Thoracic aorta (tissue), 2 donors: ENCODE measurements at regions not wholly inside any gene's neighbourhood (a gene's known extent, or its start where the extent isn't known, plus 50 kb on each side); places are given as distances from the start of the nearest gene placed in this dataset.

Experiments
- ATAC-seq: fragments of 150-250 bp; one replicate; pipeline ENCODE4 v1.8.0; 2017; ENCODE audit warnings: low read depth; ENCODE audit not compliant: insufficient number of reproducible peaks, low FRiP score
- DNase-seq: peaks from one replicate; pipeline ENCODE4 v3.0.0-alpha.2; 2020; ENCODE audit warnings: low spot score
- H3K27ac ChIP-seq, 2 donors: fragments of 200-600 bp; sonication (generic); 1 replicate in 1 of 2; 2 replicates in 1 of 2; pipeline ENCODE4 v1.5.1; 2016; ENCODE audit warnings: mild to moderate bottlenecking in 2 of 2, moderate library complexity in 2 of 2
- H3K27me3 ChIP-seq: fragments of 200-600 bp; sonication (generic); replicated peaks from 2 replicates; pipeline ENCODE4 v1.6.0; 2016; ENCODE audit warnings: mild to moderate bottlenecking; ENCODE audit not compliant: insufficient read depth
- H3K36me3 ChIP-seq: fragments of 200-600 bp; sonication (generic); one replicate; pipeline ENCODE4 v1.5.1; 2016
- H3K4me1 ChIP-seq, 2 donors: fragments of 200-600 bp; sonication (generic); 1 replicate in 1 of 2; 2 replicates in 1 of 2; pipeline versions ENCODE4 v1.5.1 to v1.6.0; 2016; ENCODE audit warnings: low read depth in 2 of 2, mild to moderate bottlenecking in 1 of 2; ENCODE audit not compliant: control insufficient read depth in 1 of 2
- H3K4me3 ChIP-seq: fragments of 200-600 bp; sonication (generic); 2 replicates; pipeline ENCODE4 v1.5.1; 2016; ENCODE audit warnings: mild to moderate bottlenecking
- H3K9me3 ChIP-seq: fragments of 200-600 bp; sonication (generic); 2 replicates; pipeline ENCODE4 v1.5.1; 2016
- TF ChIP-seq, protein P1 (sequence below): fragments of 200-600 bp; sonication (generic); IDR thresholded peaks from one replicate; pipeline ENCODE4 v1.5.1; 2019; ENCODE audit warnings: antibody characterized with exemption

GRCh38 chr12:108063192-108063591, 65.9 kb upstream of the WSCD2 start:
- Histone ChIP-seq H3K9me3 (no peaks in the 10 kb centered on the region), H3K27me3 (no peaks in the 10 kb centered on the region), H3K36me3 (no peaks in the 10 kb centered on the region), H3K27ac (no peak overlapping the region), H3K4me3 (no peak overlapping the region), H3K4me1 (no peaks in the 10 kb centered on the region)
- ATAC-seq (no peak), DNase-seq (no peak)
- TF ChIP-seq, protein P1, sequence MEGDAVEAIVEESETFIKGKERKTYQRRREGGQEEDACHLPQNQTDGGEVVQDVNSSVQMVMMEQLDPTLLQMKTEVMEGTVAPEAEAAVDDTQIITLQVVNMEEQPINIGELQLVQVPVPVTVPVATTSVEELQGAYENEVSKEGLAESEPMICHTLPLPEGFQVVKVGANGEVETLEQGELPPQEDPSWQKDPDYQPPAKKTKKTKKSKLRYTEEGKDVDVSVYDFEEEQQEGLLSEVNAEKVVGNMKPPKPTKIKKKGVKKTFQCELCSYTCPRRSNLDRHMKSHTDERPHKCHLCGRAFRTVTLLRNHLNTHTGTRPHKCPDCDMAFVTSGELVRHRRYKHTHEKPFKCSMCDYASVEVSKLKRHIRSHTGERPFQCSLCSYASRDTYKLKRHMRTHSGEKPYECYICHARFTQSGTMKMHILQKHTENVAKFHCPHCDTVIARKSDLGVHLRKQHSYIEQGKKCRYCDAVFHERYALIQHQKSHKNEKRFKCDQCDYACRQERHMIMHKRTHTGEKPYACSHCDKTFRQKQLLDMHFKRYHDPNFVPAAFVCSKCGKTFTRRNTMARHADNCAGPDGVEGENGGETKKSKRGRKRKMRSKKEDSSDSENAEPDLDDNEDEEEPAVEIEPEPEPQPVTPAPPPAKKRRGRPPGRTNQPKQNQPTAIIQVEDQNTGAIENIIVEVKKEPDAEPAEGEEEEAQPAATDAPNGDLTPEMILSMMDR, result no peak

GRCh38 chr12:108065069-108065468, 64.0 kb upstream of the WSCD2 start:
- H3K36me3 ChIP-seq, result no peaks in the 10 kb centered on the region
- H3K27me3 ChIP-seq, result no peaks in the 10 kb centered on the region
- H3K4me1 ChIP-seq, result no peaks in the 10 kb centered on the region
- TF ChIP-seq, protein P1, result no peak
- no peak for DNase-seq
- ATAC-seq, result no peak
- no peak overlapping the region for H3K4me3 ChIP-seq
- no peaks in the 10 kb centered on the region for H3K9me3 ChIP-seq
- no peak overlapping the region for H3K27ac ChIP-seq

GRCh38 chr12:108066583-108067577, 62.2 kb upstream of the WSCD2 start:
- Histone ChIP-seq H3K36me3 (no peaks in the 10 kb centered on the region), H3K9me3 (no peaks in the 10 kb centered on the region), H3K27me3 (no peaks in the 10 kb centered on the region), H3K4me1 (no peaks in the 10 kb centered on the region), H3K4me3 (no peak overlapping the region), H3K27ac (no peak overlapping the region)
- TF ChIP-seq, protein P1, result no peak
- no peak for DNase-seq
- no peak for ATAC-seq

DNA sequence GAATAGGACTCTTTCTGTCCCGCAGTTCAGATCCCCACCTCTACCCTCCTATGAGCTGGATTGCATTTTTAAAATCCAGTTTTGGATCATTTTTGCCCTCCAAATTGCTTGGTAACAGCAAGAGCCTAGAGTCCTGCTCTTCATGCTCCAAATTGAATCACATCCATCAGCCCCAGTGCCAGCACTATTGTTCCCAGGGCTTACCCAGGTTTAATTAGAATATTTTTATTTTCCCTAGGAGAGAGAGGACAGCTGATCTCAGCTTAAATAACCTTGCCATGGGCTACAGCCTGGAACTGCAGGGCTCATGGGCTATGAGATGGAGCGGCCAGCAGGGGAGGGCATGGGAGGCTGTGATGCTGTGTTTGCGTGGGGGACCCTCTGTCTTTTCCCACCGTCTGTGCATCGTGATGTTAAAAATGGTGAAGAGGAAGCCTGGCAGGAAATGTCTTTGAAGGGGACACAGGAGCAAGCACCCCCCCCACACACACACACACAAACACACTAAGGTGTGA, 59.4 kb upstream of the WSCD2 start:
- TF ChIP-seq, protein P1, result no peak
- Histone ChIP-seq H3K4me1 (no peaks in the 10 kb centered on the region), H3K36me3 (no peaks in the 10 kb centered on the region), H3K27me3 (no peaks in the 10 kb centered on the region), H3K4me3 (no peak overlapping the region), H3K9me3 (no peaks in the 10 kb centered on the region), H3K27ac (no peak overlapping the region)
- DNase-seq (no peak), ATAC-seq (no peak)

DNA sequence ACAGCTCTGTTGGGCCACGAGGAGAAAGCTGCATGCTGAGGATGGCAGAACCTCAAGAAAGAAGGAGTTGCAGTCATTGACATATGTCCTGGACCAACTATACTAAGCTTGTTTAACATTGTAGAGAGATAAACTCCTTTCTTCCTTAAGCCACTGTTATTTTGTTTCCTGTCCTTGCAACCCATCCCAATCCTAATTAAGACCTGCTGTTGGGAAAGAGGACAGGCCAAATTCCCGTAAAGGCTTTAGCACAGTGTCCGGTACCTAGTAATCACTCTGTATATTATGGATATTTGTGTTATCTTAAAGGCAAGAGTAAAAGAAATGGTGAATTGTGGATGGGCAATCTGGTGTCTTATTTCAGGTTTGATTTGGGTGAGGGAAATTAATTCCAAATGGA, 53.5 kb upstream of the WSCD2 start:
- no peak for ATAC-seq
- Histone ChIP-seq H3K9me3 (no peaks in the 10 kb centered on the region), H3K27me3 (no peaks in the 10 kb centered on the region), H3K36me3 (no peaks in the 10 kb centered on the region), H3K27ac (no peak overlapping the region), H3K4me1 (no peaks in the 10 kb centered on the region), H3K4me3 (no peak overlapping the region)
- no peak for DNase-seq
- TF ChIP-seq, protein P1, result no peak
